Gastrocnemius medialis (tissue), 4 donors: ENCODE measurements at regions not wholly inside any gene's neighbourhood (a gene's known extent, or its start where the extent isn't known, plus 50 kb on each side); places are given as distances from the start of the nearest gene placed in this dataset.

Source experiments
- ATAC-seq, 2 donors: fragments of 150-250 bp; one replicate each; pipeline ENCODE4 v1.9.1; 2016
- DNase-seq, 2 donors: peaks; one replicate each; pipeline ENCODE4 v3.0.0-alpha.2; 2019
- H3K27ac ChIP-seq, 4 donors: fragments of 200-600 bp; sonication (generic); 1 replicate in 1 of 4; 2 replicates in 3 of 4; pipeline ENCODE4 v1.5.1; 2016 to 2018; ENCODE audit warnings: mild to moderate bottlenecking in 2 of 4, moderate library complexity in 1 of 4
- H3K27me3 ChIP-seq, 3 donors: fragments of 200-600 bp; sonication (generic) in 2 of 3; 1 replicate in 1 of 3; 2 replicates in 2 of 3; pipeline versions ENCODE4 v1.5.1 to v1.6.0; 2016 to 2019; ENCODE audit warnings: mild to moderate bottlenecking in 1 of 3, moderate library complexity in 1 of 3
- H3K36me3 ChIP-seq, 2 donors: fragments of 200-600 bp; sonication (generic) in 1 of 2; one replicate each; pipeline ENCODE4 v1.5.1; 2017 to 2018
- H3K4me1 ChIP-seq, 2 donors: fragments of 200-600 bp; sonication (generic) in 1 of 2; one replicate each; pipeline ENCODE4 v1.5.1; 2016 to 2017; ENCODE audit warnings: mild to moderate bottlenecking in 2 of 2
- H3K4me3 ChIP-seq, 4 donors: fragments of 200-600 bp; sonication (generic) in 3 of 4; 1 replicate in 1 of 4; 2 replicates in 3 of 4; pipeline ENCODE4 v1.5.1; 2016 to 2019; ENCODE audit warnings: mild to moderate bottlenecking in 2 of 4
- H3K9me3 ChIP-seq, 3 donors: fragments of 200-600 bp; sonication (generic) in 2 of 3; 1 replicate in 1 of 3; 2 replicates in 2 of 3; pipeline ENCODE4 v1.5.1; 2016 to 2019
- POLR2A ChIP-seq, 2 donors: fragments of 450-650 bp; IDR thresholded peaks; one replicate each; pipeline ENCODE4 v1.6.1; 2017; ENCODE audit warnings: antibody characterized with exemption in 2 of 2, mild to moderate bottlenecking in 2 of 2, moderate library complexity in 2 of 2
- in situ Hi-C, 4 donors: fragments of 200-750 bp; cut with MboI; loops; one replicate each; pipeline versions ENCODE4 v1.15.0 to v1.8.0; 2017; ENCODE audit warnings: low sequenced_read_pairs in 4 of 4
- intact Hi-C: fragments of 100-400 bp; cut with DNase I; formaldehyde crosslinking; loops from one replicate; pipeline ENCODE4 v1.15.1; 2023; ENCODE audit warnings: low total_unique reads
- TF ChIP-seq, protein P1 (sequence below), 5 experiments: fragments of 450-650 bp in 3 of 5; fragments of 200-600 bp in 2 of 5; sonication (generic) in 2 of 5; IDR thresholded peaks in 4 of 5; conservative IDR thresholded peaks in 1 of 5; 1 replicate in 4 of 5; 2 replicates in 1 of 5; pipeline ENCODE4 v1.5.1; 2016 to 2019; ENCODE audit warnings: antibody characterized with exemption in 5 of 5, mild to moderate bottlenecking in 3 of 5, moderate library complexity in 3 of 5

DNA sequence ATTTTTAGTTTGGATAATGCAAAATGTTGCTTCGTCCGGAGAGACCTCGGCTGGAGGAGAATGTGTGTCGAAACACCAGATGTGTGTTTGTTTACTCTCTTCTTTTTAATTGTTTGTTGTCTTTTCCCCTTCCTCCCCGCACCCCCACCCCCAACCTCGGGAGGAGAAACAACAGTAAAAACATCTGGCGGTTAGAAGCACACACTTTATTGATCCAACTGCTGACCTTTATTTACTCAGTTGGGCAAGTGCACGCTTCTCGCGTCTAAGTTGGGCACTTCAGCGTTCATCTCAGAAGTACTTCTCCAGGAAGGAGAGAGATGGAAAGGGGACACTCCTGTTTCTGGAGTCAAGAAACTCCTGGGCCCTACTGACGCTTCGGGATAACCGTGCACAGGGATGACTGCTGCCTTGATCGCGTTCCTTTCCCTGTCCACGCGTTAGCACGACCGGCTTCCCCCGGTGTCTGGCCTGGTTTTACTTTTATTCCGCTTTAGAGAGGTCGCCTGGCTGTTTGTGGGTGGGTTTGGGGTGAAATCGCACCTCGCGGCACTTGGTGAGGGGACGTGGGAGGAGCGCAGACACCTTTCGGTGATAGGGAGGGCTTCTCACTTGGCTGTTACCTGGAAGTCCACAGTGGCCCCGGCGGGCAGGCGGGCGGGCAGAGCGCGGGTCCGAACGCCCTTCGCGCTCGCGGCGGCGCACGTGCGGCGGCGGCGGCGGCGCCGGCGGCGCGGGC lies 168.3 kb upstream of the PPP1R3A start:
- Histone ChIP-seq H3K9me3 (no peaks in the 10 kb centered on the region), H3K36me3 (no peaks in the 10 kb centered on the region), H3K27ac (peak overlapping the region; percentile 92 to 99 (median 98)), H3K4me3 (peak overlapping the region; percentile 63 to 84 (median 80)), H3K4me1 (peaks cover 32 to 49% of the 10 kb centered on the region in 2 donors), H3K27me3 (peaks cover 0 to 2% (median 0%) of the 10 kb centered on the region in 3 donors)
- ATAC-seq (peak; percentile 10 to 13), DNase-seq (peak; percentile 5 to 19)
- TF ChIP-seq, protein P1, sequence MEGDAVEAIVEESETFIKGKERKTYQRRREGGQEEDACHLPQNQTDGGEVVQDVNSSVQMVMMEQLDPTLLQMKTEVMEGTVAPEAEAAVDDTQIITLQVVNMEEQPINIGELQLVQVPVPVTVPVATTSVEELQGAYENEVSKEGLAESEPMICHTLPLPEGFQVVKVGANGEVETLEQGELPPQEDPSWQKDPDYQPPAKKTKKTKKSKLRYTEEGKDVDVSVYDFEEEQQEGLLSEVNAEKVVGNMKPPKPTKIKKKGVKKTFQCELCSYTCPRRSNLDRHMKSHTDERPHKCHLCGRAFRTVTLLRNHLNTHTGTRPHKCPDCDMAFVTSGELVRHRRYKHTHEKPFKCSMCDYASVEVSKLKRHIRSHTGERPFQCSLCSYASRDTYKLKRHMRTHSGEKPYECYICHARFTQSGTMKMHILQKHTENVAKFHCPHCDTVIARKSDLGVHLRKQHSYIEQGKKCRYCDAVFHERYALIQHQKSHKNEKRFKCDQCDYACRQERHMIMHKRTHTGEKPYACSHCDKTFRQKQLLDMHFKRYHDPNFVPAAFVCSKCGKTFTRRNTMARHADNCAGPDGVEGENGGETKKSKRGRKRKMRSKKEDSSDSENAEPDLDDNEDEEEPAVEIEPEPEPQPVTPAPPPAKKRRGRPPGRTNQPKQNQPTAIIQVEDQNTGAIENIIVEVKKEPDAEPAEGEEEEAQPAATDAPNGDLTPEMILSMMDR (IDR thresholded peaks at IDR 0.05 in 4 of 5, conservative IDR thresholded peaks at IDR 0.05 in 1 of 5) = no peak
- no peak for TF ChIP-seq POLR2A (IDR thresholded peaks at IDR 0.05)
- intact Hi-C loops (loop anchor here (1.0 to 10.0 kb wide), 4 partner anchors 312 to 1632 kb away; partner anchors contain the start of gene IFRD1), in situ Hi-C loops (loop anchor here in 3 of 4 donors (10.0 to 25.0 kb wide), 3 partner anchors 325 to 450 kb away; partner anchors contain the start of gene FOXP2 (in 3 of the 3))

DNA sequence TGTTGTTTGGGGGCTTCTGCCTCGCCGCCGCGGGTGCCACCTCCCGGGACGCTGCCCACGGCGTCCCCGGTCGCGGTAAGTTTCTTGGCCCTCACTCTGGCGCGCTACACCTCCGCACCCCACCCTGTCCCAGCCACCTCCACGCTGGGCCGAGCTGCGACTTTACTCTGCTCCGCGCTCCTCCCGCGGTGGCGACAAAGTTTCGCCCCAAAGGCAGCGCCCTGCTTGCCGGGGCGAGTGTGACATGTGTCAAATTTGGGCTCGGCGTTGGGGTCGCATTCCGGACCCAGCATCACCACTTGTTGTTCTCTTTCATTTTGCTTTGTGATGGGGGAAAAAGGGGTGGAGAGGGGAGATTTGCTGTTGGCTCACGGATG lies 167.7 kb upstream of the PPP1R3A start:
- Histone ChIP-seq H3K36me3 (no peaks in the 10 kb centered on the region), H3K4me3 (peak overlapping the region; percentile 63 to 84 (median 80)), H3K4me1 (peaks cover 32 to 49% of the 10 kb centered on the region in 2 donors), H3K27ac (peak overlapping the region; percentile 92 to 99 (median 98)), H3K27me3 (peaks cover 0 to 6% (median 0%) of the 10 kb centered on the region in 3 donors), H3K9me3 (no peaks in the 10 kb centered on the region)
- no peak for TF ChIP-seq POLR2A (IDR thresholded peaks at IDR 0.05)
- TF ChIP-seq, protein P1 (IDR thresholded peaks at IDR 0.05 in 4 of 5, conservative IDR thresholded peaks at IDR 0.05 in 1 of 5) = no peak
- DNase-seq (peak; percentile 18 to 43), ATAC-seq (peak; percentile 4 to 8)
- intact Hi-C loops (loop anchor here (1.0 to 10.0 kb wide), 4 partner anchors 312 to 1632 kb away; partner anchors contain the start of gene IFRD1), in situ Hi-C loops (loop anchor here in 3 of 4 donors (10.0 to 25.0 kb wide), 3 partner anchors 326 to 451 kb away; partner anchors contain the start of gene FOXP2 (in 3 of the 3))

DNA sequence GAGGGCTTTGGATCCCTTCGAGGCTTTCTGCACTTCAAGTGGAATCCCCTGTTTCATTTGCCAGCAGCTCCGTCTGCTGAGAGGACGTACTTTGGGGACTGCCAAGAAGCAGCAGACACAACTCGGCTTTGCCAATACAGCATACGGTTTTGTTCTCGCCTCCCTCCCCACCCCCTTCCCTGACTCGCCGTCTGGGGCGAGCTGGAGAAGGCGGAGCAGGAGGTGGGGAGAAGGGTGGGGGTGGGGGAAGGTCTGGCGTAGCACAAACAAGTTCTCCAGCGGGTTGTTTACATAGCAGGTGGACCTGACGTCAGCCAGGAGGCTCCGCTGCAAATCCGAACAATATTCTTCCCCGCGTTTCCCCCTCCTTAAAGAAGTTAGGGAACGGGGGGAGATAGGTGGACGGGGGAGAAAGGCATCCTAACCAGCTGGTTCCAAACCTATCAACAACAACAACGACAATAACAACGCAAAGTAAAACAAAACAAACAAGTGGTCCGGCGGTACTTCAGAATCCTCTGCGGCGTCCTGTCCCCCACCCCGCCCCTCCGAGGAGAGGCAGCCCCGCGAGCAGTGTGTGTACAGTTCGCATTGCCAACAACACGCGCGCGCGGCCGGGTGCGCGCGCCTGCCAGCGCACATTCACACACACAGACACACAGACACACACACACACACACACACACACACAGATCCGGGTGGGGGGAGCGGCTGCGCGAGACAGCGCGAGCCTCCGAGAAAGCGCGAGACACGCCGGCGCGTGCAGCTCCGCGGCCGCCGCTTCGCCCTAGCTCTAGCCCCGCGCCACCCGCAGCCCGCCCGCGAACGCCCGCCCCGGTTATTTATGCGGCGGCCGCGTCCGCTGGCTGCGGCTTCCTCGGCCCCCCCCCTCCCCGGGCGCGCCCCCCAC lies 167.0 kb upstream of the PPP1R3A start:
- DNase-seq (peak; percentile 93 to 95), ATAC-seq (peak; percentile 72)
- Histone ChIP-seq H3K27ac (peak overlapping the region; percentile 92 to 99 (median 98)), H3K9me3 (no peaks in the 10 kb centered on the region), H3K4me1 (peaks cover 30 to 43% of the 10 kb centered on the region in 2 donors), H3K36me3 (no peaks in the 10 kb centered on the region), H3K27me3 (peaks cover 0 to 6% (median 0%) of the 10 kb centered on the region in 3 donors), H3K4me3 (peak overlapping the region; percentile 63 to 84 (median 80))
- peak; percentile 81 for TF ChIP-seq POLR2A (IDR thresholded peaks at IDR 0.05)
- TF ChIP-seq, protein P1 (IDR thresholded peaks at IDR 0.05 in 4 of 5, conservative IDR thresholded peaks at IDR 0.05 in 1 of 5) = peak in 1 of 5 experiments; percentile 10
- in situ Hi-C loops = loop anchor here in 3 of 4 donors (10.0 to 25.0 kb wide), 3 partner anchors 326 to 451 kb away; partner anchors contain the start of gene FOXP2 (in 3 of the 3)
- intact Hi-C loops = loop anchor here (1.0 to 10.0 kb wide), 5 partner anchors 173 to 1631 kb away; partner anchors contain the start of gene IFRD1

DNA sequence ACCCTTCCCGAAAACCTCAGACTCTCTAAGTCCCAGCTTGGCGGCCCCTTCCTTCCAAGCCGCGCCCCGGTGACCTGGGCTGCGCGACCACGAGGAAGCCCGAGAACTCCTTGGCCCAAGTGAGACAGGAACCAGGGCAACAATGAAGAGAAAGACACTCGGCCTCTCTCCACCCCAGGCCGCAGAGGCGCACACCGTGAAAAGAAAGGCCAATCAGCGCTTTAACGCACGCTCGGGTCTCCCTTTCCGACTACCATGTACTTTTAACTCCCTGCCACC lies 166.4 kb upstream of the PPP1R3A start:
- peak overlapping the region; percentile 92 to 99 (median 98) for H3K27ac ChIP-seq
- H3K27me3 ChIP-seq = peaks cover 0 to 6% (median 0%) of the 10 kb centered on the region in 3 donors
- peaks cover 24 to 37% of the 10 kb centered on the region in 2 donors for H3K4me1 ChIP-seq
- in situ Hi-C loops = loop anchor here in 3 of 4 donors (10.0 to 25.0 kb wide), 3 partner anchors 327 to 452 kb away; partner anchors contain the start of gene FOXP2 (in 3 of the 3)
- no peaks in the 10 kb centered on the region for H3K36me3 ChIP-seq
- DNase-seq (no peak), ATAC-seq (peak; percentile 22 to 31)
- no peak for TF ChIP-seq POLR2A (IDR thresholded peaks at IDR 0.05)
- TF ChIP-seq, protein P1 (IDR thresholded peaks at IDR 0.05 in 4 of 5, conservative IDR thresholded peaks at IDR 0.05 in 1 of 5) = no peak
- peak overlapping the region; percentile 63 to 84 (median 80) for H3K4me3 ChIP-seq
- no peaks in the 10 kb centered on the region for H3K9me3 ChIP-seq
- intact Hi-C loops = loop anchor here (2.0 to 10.0 kb wide), 4 partner anchors 172 to 1630 kb away; partner anchors contain the start of gene IFRD1
